OCI-LY3 (cell line): ENCODE measurements at regions not wholly inside any gene's neighbourhood (a gene's known extent, or its start where the extent isn't known, plus 50 kb on each side); places are given as distances from the start of the nearest gene placed in this dataset.

Experiments used
- H2AFZ ChIP-seq: fragments of 200-600, 300-600 bp; shearing (Covaris generic); 2 replicates; pipeline ENCODE4 v1.6.0; 2014; ENCODE audit warnings: antibody characterized with exemption, low read depth, low read length
- H3K27ac ChIP-seq: fragments of 200-600, 300-600 bp; sonication (generic); 2 replicates; pipeline ENCODE4 v1.5.1; 2014; ENCODE audit warnings: mild to moderate bottlenecking, low read length, moderate library complexity, mixed read lengths
- H3K27me3 ChIP-seq: fragments of 200-600, 300-600 bp; sonication (generic); 2 replicates; pipeline ENCODE4 v1.6.1; 2014; ENCODE audit warnings: low read depth, low read length, mixed read lengths
- H3K36me3 ChIP-seq: fragments of 200-600, 300-600 bp; sonication (generic); replicated peaks from 2 replicates; pipeline ENCODE3; 2014; ENCODE audit warnings: low read depth, low read length, mixed read lengths
- H3K4me1 ChIP-seq: fragments of 300-600, 200-600 bp; sonication (generic); 2 replicates; pipeline ENCODE4 v1.6.1; 2014; ENCODE audit warnings: low read length, mixed read lengths
- H3K4me2 ChIP-seq: fragments of 200-600, 300-600 bp; sonication (generic); 2 replicates; pipeline ENCODE4 v1.6.1; 2014; ENCODE audit warnings: low read length, mixed read lengths
- H3K4me3 ChIP-seq: fragments of 300-600, 200-600 bp; sonication (generic); 2 replicates; pipeline ENCODE4 v1.5.1; 2014; ENCODE audit warnings: antibody characterized with exemption, mild to moderate bottlenecking, low read length, moderate library complexity
- H3K79me2 ChIP-seq: fragments of 300-600, 200-600 bp; shearing (Covaris generic); 2 replicates; pipeline ENCODE4 v1.6.1; 2014; ENCODE audit warnings: mild to moderate bottlenecking, low read length, mixed read lengths
- H3K9ac ChIP-seq: fragments of 300-600, 200-600 bp; shearing (Covaris generic); 2 replicates; pipeline ENCODE4 v1.6.0; 2014; ENCODE audit warnings: mild to moderate bottlenecking, low read length, moderate library complexity
- H3K9me3 ChIP-seq: fragments of 200-600, 300-600 bp; shearing (Covaris generic); 2 replicates; pipeline ENCODE4 v1.6.1; 2014; ENCODE audit warnings: low read length, mixed read lengths; ENCODE audit not compliant: insufficient read depth
- H4K20me1 ChIP-seq: fragments of 200-600, 300-600 bp; sonication (generic); 2 replicates; pipeline ENCODE4 v1.6.1; 2016; ENCODE audit warnings: low read length, mixed read lengths; ENCODE audit not compliant: insufficient read depth
- CTCF ChIP-seq: fragments of 200-600, 300-600 bp; sonication (generic); IDR thresholded peaks from 2 replicates; pipeline ENCODE4 v1.5.1; 2014; ENCODE audit warnings: antibody characterized with exemption, low read length, low read depth
- EZH2phosphoT487 ChIP-seq: fragments of 200-600 bp; shearing (Covaris generic); IDR thresholded peaks from 2 replicates; pipeline ENCODE4 v1.6.1; 2018; ENCODE audit warnings: antibody characterized with exemption, mixed run types, low read depth

GRCh38 chr10:107238275-107238674 lies 73.8 kb upstream of the SORCS1 start:
- Histone ChIP-seq H3K9me3 (no peaks in the 10 kb centered on the region), H3K4me1 (no peaks in the 10 kb centered on the region), H3K4me2 (no peak overlapping the region), H3K9ac (no peak overlapping the region), H2AFZ (no peak overlapping the region), H3K27me3 (no peaks in the 10 kb centered on the region), H3K79me2 (no peaks in the 10 kb centered on the region), H4K20me1 (no peaks in the 10 kb centered on the region), H3K4me3 (no peak overlapping the region), H3K27ac (no peak overlapping the region), H3K36me3 (no peaks in the 10 kb centered on the region)
- no peak for TF ChIP-seq EZH2phosphoT487
- TF ChIP-seq CTCF = no peak

GRCh38 chr10:107232013-107232412 lies 67.5 kb upstream of the SORCS1 start:
- no peaks in the 10 kb centered on the region for H4K20me1 ChIP-seq
- no peaks in the 10 kb centered on the region for H3K36me3 ChIP-seq
- H3K79me2 ChIP-seq = no peaks in the 10 kb centered on the region
- no peak overlapping the region for H3K4me2 ChIP-seq
- H3K9ac ChIP-seq = no peak overlapping the region
- no peak overlapping the region for H3K4me3 ChIP-seq
- TF ChIP-seq EZH2phosphoT487 (no peak), CTCF (no peak)
- no peak overlapping the region for H3K27ac ChIP-seq
- H2AFZ ChIP-seq = no peak overlapping the region
- H3K27me3 ChIP-seq = no peaks in the 10 kb centered on the region
- no peaks in the 10 kb centered on the region for H3K9me3 ChIP-seq
- H3K4me1 ChIP-seq = no peaks in the 10 kb centered on the region

GRCh38 chr10:107230887-107231286 lies 66.4 kb upstream of the SORCS1 start:
- H3K9me3 ChIP-seq = no peaks in the 10 kb centered on the region
- H4K20me1 ChIP-seq = no peaks in the 10 kb centered on the region
- H3K4me1 ChIP-seq = no peaks in the 10 kb centered on the region
- TF ChIP-seq EZH2phosphoT487 (no peak), CTCF (no peak)
- no peak overlapping the region for H3K4me3 ChIP-seq
- no peak overlapping the region for H3K4me2 ChIP-seq
- no peak overlapping the region for H2AFZ ChIP-seq
- no peaks in the 10 kb centered on the region for H3K79me2 ChIP-seq
- no peak overlapping the region for H3K9ac ChIP-seq
- no peaks in the 10 kb centered on the region for H3K27me3 ChIP-seq
- H3K27ac ChIP-seq = no peak overlapping the region
- no peaks in the 10 kb centered on the region for H3K36me3 ChIP-seq

GRCh38 chr10:107215681-107216080 lies 51.2 kb upstream of the SORCS1 start:
- Histone ChIP-seq H4K20me1 (no peaks in the 10 kb centered on the region), H2AFZ (no peak overlapping the region), H3K4me2 (no peak overlapping the region), H3K4me3 (no peak overlapping the region), H3K9ac (no peak overlapping the region), H3K79me2 (no peaks in the 10 kb centered on the region), H3K4me1 (no peaks in the 10 kb centered on the region), H3K27ac (no peak overlapping the region), H3K36me3 (no peaks in the 10 kb centered on the region), H3K27me3 (no peaks in the 10 kb centered on the region), H3K9me3 (no peaks in the 10 kb centered on the region)
- TF ChIP-seq EZH2phosphoT487 (no peak), CTCF (no peak)
